CD4-positive, CD25-positive, alpha-beta regulatory T cell (primary cell): ENCODE measurements at regions not wholly inside any gene's neighbourhood (a gene's known extent, or its start where the extent isn't known, plus 50 kb on each side); places are given as distances from the start of the nearest gene placed in this dataset.
A peak's percentile ranks its signal among the peaks of the same experiment; 100 is the strongest.

ENCODE experiments used
- ATAC-seq, 2 donors: fragments of 150-1000 bp; cut with Tn5 transposase; one replicate each; pipeline ENCODE4 v1.10.0; 2021; ENCODE audit warnings: low read depth in 2 of 2, moderate number of reproducible peaks in 2 of 2, moderate library complexity in 1 of 2
- DNase-seq, 3 donors: peaks; one replicate each; pipeline versions ENCODE4 v3.0.0 to v3.0.0-alpha.2; 2012 to 2022; ENCODE audit warnings: mixed read lengths in 1 of 3
- H3K27ac ChIP-seq: one replicate; pipeline ENCODE4 v1.7.0; 2013; ENCODE audit warnings: mild to moderate bottlenecking, low read length; ENCODE audit not compliant: insufficient read depth, poor library complexity, severe bottlenecking
- H3K27me3 ChIP-seq: one replicate; pipeline ENCODE4 v1.7.0; 2013; ENCODE audit warnings: low read length; ENCODE audit not compliant: control insufficient read depth, insufficient read depth
- H3K36me3 ChIP-seq: one replicate; pipeline ENCODE4 v1.7.0; 2013; ENCODE audit warnings: mild to moderate bottlenecking, low read length, moderate library complexity; ENCODE audit not compliant: control insufficient read depth, insufficient read depth
- H3K4me1 ChIP-seq: 2 replicates; pipeline ENCODE4 v1.7.0; 2013; ENCODE audit warnings: mild to moderate bottlenecking, low read length; ENCODE audit not compliant: insufficient read depth, control insufficient read depth, poor library complexity, severe bottlenecking
- H3K4me3 ChIP-seq: one replicate; pipeline ENCODE4 v1.7.0; 2013; ENCODE audit warnings: low read depth, mild to moderate bottlenecking, low read length, moderate library complexity
- H3K9me3 ChIP-seq, 2 experiments: 1 replicate in 1 of 2; 2 replicates in 1 of 2; pipeline ENCODE4 v1.7.0; 2013; ENCODE audit warnings: low read length in 2 of 2, mild to moderate bottlenecking in 1 of 2, moderate library complexity in 1 of 2; ENCODE audit not compliant: control insufficient read depth in 2 of 2
- H3K27ac Mint-ChIP-seq, 3 donors: one replicate each; pipeline ENCODE4 v1.8.0; 2020 to 2022; ENCODE audit warnings: mild to moderate bottlenecking in 3 of 3, mixed read lengths in 3 of 3, moderate library complexity in 2 of 3
- H3K27me3 Mint-ChIP-seq: one replicate; pipeline ENCODE4 v1.8.0; 2022; ENCODE audit warnings: mild to moderate bottlenecking, mixed read lengths
- H3K36me3 Mint-ChIP-seq: one replicate; pipeline ENCODE4 v1.8.0; 2020; ENCODE audit warnings: mixed read lengths
- H3K4me1 Mint-ChIP-seq, 4 donors: one replicate each; pipeline ENCODE4 v1.8.0; 2020 to 2022; ENCODE audit warnings: mixed read lengths in 4 of 4, mild to moderate bottlenecking in 1 of 4
- H3K4me3 Mint-ChIP-seq, 4 donors: one replicate each; pipeline ENCODE4 v1.8.0; 2020 to 2022; ENCODE audit warnings: mild to moderate bottlenecking in 4 of 4, mixed read lengths in 4 of 4, moderate library complexity in 3 of 4
- H3K9me3 Mint-ChIP-seq, 7 donors: one replicate each; pipeline ENCODE4 v1.8.0; 2020 to 2022; ENCODE audit warnings: mixed read lengths in 7 of 7, mild to moderate bottlenecking in 3 of 7, moderate library complexity in 2 of 7

DNA sequence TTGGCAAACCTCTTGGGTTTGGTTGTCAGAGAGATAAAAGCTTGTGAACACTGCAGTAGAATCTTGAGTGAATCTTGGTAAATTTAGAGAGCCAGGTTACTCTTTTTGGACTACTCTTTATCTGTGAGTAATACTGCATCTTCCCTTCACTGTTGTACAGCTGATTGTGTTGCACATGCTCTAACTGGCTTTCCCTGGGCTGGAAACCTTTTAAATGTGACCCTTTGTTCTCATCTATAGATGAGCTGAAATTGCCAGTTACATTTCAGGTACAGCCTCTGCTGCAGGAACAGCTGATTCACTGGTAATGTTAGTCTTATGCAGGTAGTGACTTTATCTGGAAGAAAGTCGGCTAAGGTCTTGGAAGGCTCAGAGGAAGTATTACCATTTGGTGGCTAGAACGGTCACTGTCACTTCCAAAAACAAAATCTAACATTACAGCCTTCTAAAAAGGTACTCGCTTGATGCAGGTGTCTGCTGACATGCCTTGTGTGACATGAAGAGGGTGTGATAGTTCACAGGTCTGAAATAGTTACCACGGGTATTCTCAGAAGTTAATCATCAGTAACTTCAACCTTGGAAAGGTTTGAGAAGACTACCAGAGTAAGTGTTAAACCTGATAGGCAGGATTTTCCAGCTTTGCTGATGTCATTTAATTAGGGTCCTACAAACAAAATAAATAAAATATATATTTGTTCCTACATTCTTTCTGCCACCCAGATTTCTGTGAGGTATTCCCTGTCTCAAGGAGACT lies 851.1 kb downstream of the SLC4A3 start:
- H3K4me3 ChIP-seq = no peak overlapping the region
- no peaks in the 10 kb centered on the region for H3K9me3 ChIP-seq
- no peak overlapping the region for H3K27ac ChIP-seq
- Mint-ChIP-seq H3K4me3 (no peak overlapping the region), H3K27ac (no peak overlapping the region), H3K4me1 (no peaks in the 10 kb centered on the region), H3K9me3 (peaks cover 0 to 6% (median 0%) of the 10 kb centered on the region in 7 donors), H3K36me3 (no peaks in the 10 kb centered on the region), H3K27me3 (no peaks in the 10 kb centered on the region)
- no peak for DNase-seq
- no peaks in the 10 kb centered on the region for H3K27me3 ChIP-seq
- no peaks in the 10 kb centered on the region for H3K4me1 ChIP-seq
- no peak for ATAC-seq
- H3K36me3 ChIP-seq = no peaks in the 10 kb centered on the region

DNA sequence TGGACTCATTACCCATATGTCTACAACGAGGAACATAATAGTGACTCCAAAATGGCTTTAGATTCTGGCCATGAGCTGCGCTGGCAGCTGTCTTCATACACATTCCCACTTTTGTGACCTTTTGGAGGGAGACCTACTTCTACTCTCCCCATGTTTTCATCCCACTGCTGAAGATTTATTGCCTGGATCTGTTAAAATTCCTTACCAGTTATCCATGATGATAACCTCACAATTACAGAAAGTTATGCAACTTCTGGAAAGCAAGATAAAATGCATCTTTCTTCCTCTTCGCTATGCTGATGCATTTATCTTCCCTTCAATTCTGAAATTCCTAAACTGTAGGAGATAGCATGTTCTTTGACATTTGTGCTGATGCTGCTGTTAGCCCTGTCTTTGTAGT lies 855.3 kb downstream of the SLC4A3 start:
- H3K4me1 Mint-ChIP-seq = no peaks in the 10 kb centered on the region
- no peak for ATAC-seq
- H3K27ac ChIP-seq = no peak overlapping the region

DNA sequence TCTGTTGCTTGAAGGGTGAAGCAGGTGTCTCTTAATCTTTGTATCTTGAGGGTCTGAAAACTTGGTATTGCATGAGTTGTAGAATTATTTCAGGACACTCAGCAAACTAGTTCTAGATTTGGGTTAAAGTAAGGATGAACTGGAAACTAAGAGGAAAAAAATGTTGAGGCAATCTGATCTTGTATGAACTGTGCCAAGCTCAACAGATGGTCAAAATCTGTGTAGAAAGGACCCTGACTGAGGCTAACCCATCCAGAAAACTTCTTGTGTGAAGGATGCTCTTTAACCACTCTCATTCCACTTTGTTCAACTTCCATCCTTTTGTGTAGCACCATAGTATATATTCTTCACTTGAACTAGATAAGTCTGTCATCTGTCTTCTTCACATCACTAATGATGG lies 861.7 kb downstream of the SLC4A3 start:
- Histone ChIP-seq H3K9me3 (no peaks in the 10 kb centered on the region), H3K27me3 (no peaks in the 10 kb centered on the region), H3K27ac (no peak overlapping the region), H3K36me3 (no peaks in the 10 kb centered on the region), H3K4me3 (no peak overlapping the region), H3K4me1 (no peaks in the 10 kb centered on the region)
- H3K9me3 Mint-ChIP-seq = peaks cover 0 to 12% (median 6%) of the 10 kb centered on the region in 7 donors
- H3K36me3 Mint-ChIP-seq = no peaks in the 10 kb centered on the region
- H3K4me1 Mint-ChIP-seq = no peaks in the 10 kb centered on the region
- no peak overlapping the region for H3K27ac Mint-ChIP-seq
- DNase-seq = no peak
- H3K4me3 Mint-ChIP-seq = no peak overlapping the region
- no peak for ATAC-seq
- no peaks in the 10 kb centered on the region for H3K27me3 Mint-ChIP-seq

More for the DNA sequence above, 855.3 kb downstream of the SLC4A3 start:
- H3K36me3 ChIP-seq = no peaks in the 10 kb centered on the region
- H3K4me3 Mint-ChIP-seq = no peak overlapping the region
- no peaks in the 10 kb centered on the region for H3K27me3 Mint-ChIP-seq
- peaks cover 0 to 12% (median 5%) of the 10 kb centered on the region in 7 donors for H3K9me3 Mint-ChIP-seq
- no peaks in the 10 kb centered on the region for H3K27me3 ChIP-seq
- peak overlapping the region in 1 of 3 donors; percentile 50 for H3K27ac Mint-ChIP-seq
- DNase-seq = no peak
- H3K36me3 Mint-ChIP-seq = no peaks in the 10 kb centered on the region
- no peak overlapping the region for H3K4me3 ChIP-seq
- no peaks in the 10 kb centered on the region for H3K4me1 ChIP-seq
- no peaks in the 10 kb centered on the region for H3K9me3 ChIP-seq

DNA sequence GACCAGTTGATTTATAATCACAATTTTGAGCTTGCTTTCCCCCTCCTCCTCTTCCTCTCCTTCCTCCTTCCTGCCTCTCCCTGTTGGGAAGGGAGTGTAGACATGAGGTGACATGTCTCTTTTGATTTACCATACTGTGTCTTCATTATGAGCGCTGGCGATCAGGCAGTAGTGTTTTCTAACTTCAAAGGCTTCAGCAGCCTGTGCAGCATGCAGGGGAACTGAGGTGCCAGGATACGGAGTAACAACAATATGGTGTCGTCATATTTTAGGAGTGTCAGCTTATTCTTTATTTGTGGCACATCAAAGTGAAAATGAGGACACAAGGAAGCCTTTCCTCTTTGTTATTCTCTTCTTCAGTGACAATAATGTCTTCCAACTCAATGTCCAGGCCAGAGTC lies 864.2 kb downstream of the SLC4A3 start:
- no peak overlapping the region for H3K27ac Mint-ChIP-seq
- DNase-seq (no peak), ATAC-seq (no peak)
- no peaks in the 10 kb centered on the region for H3K36me3 ChIP-seq
- no peaks in the 10 kb centered on the region for H3K27me3 ChIP-seq
- H3K36me3 Mint-ChIP-seq = no peaks in the 10 kb centered on the region
- H3K4me3 Mint-ChIP-seq = peak overlapping the region in 1 of 4 donors; percentile 73
- no peak overlapping the region for H3K4me3 ChIP-seq
- H3K27me3 Mint-ChIP-seq = no peaks in the 10 kb centered on the region
- no peaks in the 10 kb centered on the region for H3K4me1 Mint-ChIP-seq
- H3K27ac ChIP-seq = no peak overlapping the region
- H3K4me1 ChIP-seq = no peaks in the 10 kb centered on the region
- H3K9me3 ChIP-seq = no peaks in the 10 kb centered on the region
- H3K9me3 Mint-ChIP-seq = peaks cover 0 to 8% (median 2%) of the 10 kb centered on the region in 7 donors

DNA sequence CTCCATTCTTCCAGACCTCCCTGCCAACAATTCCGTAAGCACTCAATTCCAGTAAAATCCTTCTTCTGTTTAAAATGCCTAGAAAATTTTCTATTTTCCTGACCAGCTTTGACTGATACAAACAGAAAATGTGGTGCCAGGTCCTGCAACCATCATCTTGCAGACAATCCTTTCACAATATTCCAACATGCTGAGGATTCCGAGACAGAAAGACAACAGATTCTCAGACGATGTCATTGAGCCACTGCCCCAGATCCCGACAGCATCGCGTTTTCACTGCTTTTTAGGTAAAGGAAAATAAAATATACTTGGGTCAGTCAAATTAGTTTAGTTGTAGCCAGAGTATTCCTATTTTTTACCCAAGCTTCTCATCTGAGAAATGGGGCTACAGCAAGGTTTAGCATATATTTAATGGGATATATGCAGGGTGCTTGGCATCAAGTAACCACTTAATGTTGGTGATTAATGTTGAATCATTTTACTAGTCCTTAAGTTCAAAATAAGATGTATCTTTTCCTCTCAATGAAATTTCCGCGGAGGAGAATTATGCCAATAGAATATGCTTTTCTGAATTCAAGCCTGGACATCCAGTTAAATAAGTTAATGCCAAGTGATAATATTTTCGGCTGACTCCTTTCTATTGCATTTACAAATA lies 866.6 kb downstream of the SLC4A3 start:
- H3K4me3 Mint-ChIP-seq = no peak overlapping the region
- H3K36me3 ChIP-seq = no peaks in the 10 kb centered on the region
- H3K4me1 ChIP-seq = no peaks in the 10 kb centered on the region
- H3K4me1 Mint-ChIP-seq = no peaks in the 10 kb centered on the region
- H3K4me3 ChIP-seq = no peak overlapping the region
- no peaks in the 10 kb centered on the region for H3K27me3 Mint-ChIP-seq
- H3K9me3 Mint-ChIP-seq = peaks cover 0 to 4% (median 0%) of the 10 kb centered on the region in 7 donors
- H3K27ac Mint-ChIP-seq = no peak overlapping the region
- no peaks in the 10 kb centered on the region for H3K9me3 ChIP-seq
- DNase-seq (no peak), ATAC-seq (no peak)
- H3K27ac ChIP-seq = no peak overlapping the region
- no peaks in the 10 kb centered on the region for H3K36me3 Mint-ChIP-seq
- no peaks in the 10 kb centered on the region for H3K27me3 ChIP-seq

DNA sequence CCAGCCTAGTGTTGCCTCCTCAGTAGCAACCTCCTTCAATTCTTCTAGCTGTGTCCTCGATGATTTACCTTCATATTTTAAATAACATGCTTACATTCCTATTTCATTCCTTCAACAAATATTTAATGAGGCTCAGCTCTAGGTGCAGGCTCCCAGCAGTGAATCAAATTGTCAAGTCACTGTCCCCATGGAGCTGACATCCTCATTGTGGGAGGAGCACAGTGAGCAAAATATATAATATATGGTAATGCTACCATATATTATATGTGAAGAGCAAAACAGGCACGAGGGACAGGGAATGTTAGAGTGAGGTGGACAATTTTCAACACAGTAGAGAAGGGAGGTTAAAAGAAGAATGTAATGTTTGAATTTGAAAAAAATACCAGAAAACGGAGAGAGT lies 869.1 kb downstream of the SLC4A3 start:
- no peak overlapping the region for H3K4me3 Mint-ChIP-seq
- Histone ChIP-seq H3K36me3 (no peaks in the 10 kb centered on the region), H3K27me3 (no peaks in the 10 kb centered on the region), H3K27ac (no peak overlapping the region), H3K4me3 (no peak overlapping the region), H3K4me1 (no peaks in the 10 kb centered on the region), H3K9me3 (no peaks in the 10 kb centered on the region)
- peaks cover 0 to 4% (median 0%) of the 10 kb centered on the region in 7 donors for H3K9me3 Mint-ChIP-seq
- ATAC-seq (no peak), DNase-seq (no peak)
- H3K27ac Mint-ChIP-seq = no peak overlapping the region
- H3K36me3 Mint-ChIP-seq = no peaks in the 10 kb centered on the region
- no peaks in the 10 kb centered on the region for H3K4me1 Mint-ChIP-seq
- no peaks in the 10 kb centered on the region for H3K27me3 Mint-ChIP-seq

DNA sequence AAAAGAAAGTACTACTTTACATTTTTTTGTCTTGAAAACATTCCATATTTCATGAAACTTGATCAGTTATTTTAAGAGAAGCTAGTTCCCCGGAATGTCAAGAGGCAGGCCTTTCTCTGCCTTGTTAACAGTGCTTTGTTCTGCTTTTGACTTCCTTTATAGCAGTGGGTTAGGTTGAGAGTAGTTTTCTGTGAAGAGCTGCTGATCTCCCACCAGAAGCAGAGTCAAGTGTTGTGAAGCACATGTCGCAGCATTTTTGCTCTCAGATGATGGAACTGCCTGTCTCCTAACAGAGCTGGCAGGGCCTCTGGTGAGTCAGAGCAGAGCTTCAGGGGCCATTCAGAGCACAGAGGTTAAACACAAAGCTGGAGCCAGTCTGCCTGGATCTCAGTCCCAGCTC lies 871.8 kb downstream of the SLC4A3 start:
- Histone ChIP-seq H3K36me3 (no peaks in the 10 kb centered on the region), H3K27ac (no peak overlapping the region), H3K4me3 (no peak overlapping the region), H3K9me3 (no peaks in the 10 kb centered on the region), H3K27me3 (no peaks in the 10 kb centered on the region), H3K4me1 (no peaks in the 10 kb centered on the region)
- DNase-seq (no peak), ATAC-seq (no peak)
- no peaks in the 10 kb centered on the region for H3K4me1 Mint-ChIP-seq
- H3K4me3 Mint-ChIP-seq = no peak overlapping the region
- H3K27me3 Mint-ChIP-seq = peaks cover 4% of the 10 kb centered on the region
- no peak overlapping the region for H3K27ac Mint-ChIP-seq
- peaks cover 0 to 5% (median 0%) of the 10 kb centered on the region in 7 donors for H3K9me3 Mint-ChIP-seq
- no peaks in the 10 kb centered on the region for H3K36me3 Mint-ChIP-seq

DNA sequence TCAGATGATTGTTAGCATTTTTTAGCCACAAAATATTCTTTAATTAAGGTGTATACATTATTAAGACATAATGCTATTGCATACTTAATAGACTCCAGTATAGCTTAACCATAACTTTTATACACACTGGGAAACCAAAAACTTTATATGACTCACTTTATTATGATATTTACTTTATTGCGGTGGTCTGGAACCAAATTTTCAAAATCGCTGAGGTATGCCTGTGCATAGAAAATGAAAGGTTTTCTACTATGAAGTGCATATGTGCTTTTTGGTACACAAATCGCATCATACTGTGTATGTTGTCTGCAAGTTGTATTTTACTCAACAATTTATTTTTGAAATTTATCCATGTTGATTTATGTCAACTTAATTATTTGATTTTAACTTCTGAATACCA lies 875.1 kb downstream of the SLC4A3 start:
- Mint-ChIP-seq H3K4me1 (no peaks in the 10 kb centered on the region), H3K27me3 (peaks cover 4% of the 10 kb centered on the region), H3K27ac (no peak overlapping the region), H3K36me3 (no peaks in the 10 kb centered on the region), H3K9me3 (peaks cover 0 to 5% (median 0%) of the 10 kb centered on the region in 7 donors), H3K4me3 (no peak overlapping the region)
- DNase-seq = no peak
- Histone ChIP-seq H3K4me1 (no peaks in the 10 kb centered on the region), H3K9me3 (no peaks in the 10 kb centered on the region), H3K4me3 (no peak overlapping the region), H3K36me3 (no peaks in the 10 kb centered on the region), H3K27me3 (no peaks in the 10 kb centered on the region), H3K27ac (no peak overlapping the region)
- ATAC-seq = no peak
